ENCODE measurements at regions not wholly inside any gene's neighbourhood (a gene's known extent, or its start where the extent isn't known, plus 50 kb on each side); places are given as distances from the start of the nearest gene placed in this dataset.

DNA sequence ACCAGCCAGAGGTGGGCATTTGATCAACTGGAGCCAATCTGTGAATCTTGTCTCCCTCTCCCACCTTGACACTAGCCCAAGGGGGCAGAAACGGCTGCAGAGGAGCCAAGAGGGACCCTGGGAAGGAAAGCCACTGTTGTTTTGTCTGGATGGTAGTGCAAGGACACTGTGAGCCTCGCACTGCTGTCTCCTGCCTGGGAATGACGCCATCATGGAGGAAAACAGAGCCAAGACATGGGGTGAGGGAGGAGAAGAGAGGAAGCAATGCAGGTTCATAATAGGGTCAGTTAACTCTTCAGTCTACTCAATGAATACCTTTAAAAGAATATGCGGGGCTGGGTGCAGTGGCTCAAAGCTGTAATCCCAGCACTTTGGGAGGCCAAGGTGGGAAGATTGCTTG, 231.1 kb upstream of the AGAP1 start:
- Histone ChIP-seq H2BK20ac (ENCODE audit: low read length) (no peak overlapping the region), H2BK120ac (replicated peaks; ENCODE audit: low read depth, low read length) (no peak overlapping the region), H3K18ac (ENCODE audit: extremely low read depth, low read length) (no peak overlapping the region), H3K23ac (ENCODE audit: insufficient read length) (no peak overlapping the region), H3K79me2 (ENCODE audit: control insufficient read depth in 1 of 2, insufficient read depth in 2 of 2, low read length in 2 of 2) (no peaks in the 10 kb centered on the region), H4K8ac (ENCODE audit: extremely low read depth, insufficient read depth, low read length) (no peak overlapping the region), H3K27me3 (replicated peaks in 1 of 4; ENCODE audit: control insufficient read depth in 3 of 4, extremely low read depth in 1 of 4, insufficient read depth in 3 of 4, low read length in 3 of 4) (no peaks in the 10 kb centered on the region), H3K79me1 (ENCODE audit: low read depth, low read length) (no peaks in the 10 kb centered on the region), H3K9ac (replicated peaks in 1 of 4; ENCODE audit: extremely low read depth in 1 of 4, low read depth in 3 of 4, low read length in 3 of 4) (no peak overlapping the region), H3K9me3 (ENCODE audit: insufficient read depth in 2 of 2, low read depth in 1 of 2, low read length in 1 of 2) (peaks cover 5% of the 10 kb centered on the region in 2 experiments; a peak in 1 of 4 replicates), H4K20me1 (replicated peaks in 1 of 2; ENCODE audit: control insufficient read depth in 1 of 2, insufficient read depth in 2 of 2, low read length in 2 of 2) (no peaks in the 10 kb centered on the region), H3K14ac (ENCODE audit: insufficient read length) (no peak overlapping the region), H4K91ac (replicated peaks; ENCODE audit: insufficient read length, low read length) (no peak overlapping the region), H3K23me2 (ENCODE audit: low read depth, low read length) (no peaks in the 10 kb centered on the region), H3K4me2 (ENCODE audit: insufficient read depth in 1 of 2, low read depth in 2 of 2, low read length in 2 of 2) (no peak overlapping the region), H3K56ac (replicated peaks; ENCODE audit: insufficient read length, low read depth, low read length) (no peak overlapping the region), H2AK5ac (ENCODE audit: low read depth, low read length) (no peak overlapping the region), H2BK5ac (ENCODE audit: low read depth, low read length) (no peak overlapping the region), H3K4me3 (ENCODE audit: extremely low read depth in 1 of 4, insufficient read depth in 2 of 4, low read depth in 3 of 4, low read length in 4 of 4) (no peak overlapping the region), H3K4ac (replicated peaks; ENCODE audit: insufficient read length, low read depth, low read length) (no peak overlapping the region), H2AFZ (ENCODE audit: low read length) (no peak overlapping the region), H4K5ac (ENCODE audit: insufficient read length, low read depth, low read length) (no peak overlapping the region), H2BK15ac (ENCODE audit: low read length) (no peak overlapping the region), H3K27ac (ENCODE audit: low read depth, low read length) (no peak overlapping the region), H3K4me1 (replicated peaks in 1 of 4; ENCODE audit: control insufficient read depth in 3 of 4, insufficient read depth in 4 of 4, low read length in 3 of 4) (peaks cover 0 to 4% (median 1%) of the 10 kb centered on the region in 4 experiments; a peak in 2 of 7 replicates), H3K36me3 (ENCODE audit: control insufficient read depth in 2 of 4, insufficient read depth in 4 of 4, low read length in 3 of 4) (no peaks in the 10 kb centered on the region), H2BK12ac (ENCODE audit: low read depth, low read length) (no peak overlapping the region; the same call in 1 of the 2 replicates)
- ChIA-PET CTCF (ENCODE audit: partially characterized antibody) (no interaction called here), POLR2A (ENCODE audit: partially characterized antibody) (no interaction called here)
- TF ChIP-seq CHD2 (IDR thresholded peaks at IDR 0.05; ENCODE audit: low read length) (no peak), BACH1 (IDR thresholded peaks at IDR 0.05; ENCODE audit: low read length) (no peak), GABPA (IDR thresholded peaks at IDR 0.05; ENCODE audit: borderline replicate concordance, insufficient read depth, low read length) (no peak), NANOG (IDR thresholded peaks at IDR 0.05; ENCODE audit: insufficient read depth, low read depth, low read length, poor library complexity, severe bottlenecking) (no peak), MAX (IDR thresholded peaks at IDR 0.05) (no peak), RAD21 (IDR thresholded peaks at IDR 0.05 in 1 of 2, conservative IDR thresholded peaks at IDR 0.05 in 1 of 2; ENCODE audit: low read depth in 2 of 2, low read length in 2 of 2) (no peak), RFX5 (IDR thresholded peaks at IDR 0.05; ENCODE audit: borderline replicate concordance, low read depth, low read length) (no peak), SP4 (IDR thresholded peaks at IDR 0.05; ENCODE audit: low read length) (no peak), ZNF274 (IDR thresholded peaks at IDR 0.05; ENCODE audit: borderline replicate concordance, extremely low read depth, low read length) (no peak), E2F6 (IDR thresholded peaks at IDR 0.05) (no peak)
- DNase-seq (ENCODE audit: low read depth in 1 of 2, low spot score in 2 of 2) (no peak), FAIRE-seq (no peak)
- 89% methylated on average over 4 of the region's 4 CpGs; no CpG with 5 or more reads in 1 of the 2 experiments for WGBS, 2 experiments (ENCODE audit: extremely low coverage in 1 of 2, insufficient coverage in 1 of 2, insufficient read length in 1 of 2, insufficient replicate concordance in 2 of 2, low coverage in 1 of 2, low lambda C conversion rate in 2 of 2, missing lambda C conversion rate in 1 of 2)
